ENCODE measurements at regions not wholly inside any gene's neighbourhood (a gene's known extent, or its start where the extent isn't known, plus 50 kb on each side); places are given as distances from the start of the nearest gene placed in this dataset.

GRCh38 chr3:1587426-1587825, 494.6 kb downstream of the CNTN6 start:
- no peaks in the 10 kb centered on the region for H3K36me3 ChIP-seq (ENCODE audit: control insufficient read depth, low read length)
- no peak overlapping the region for H3K4me2 ChIP-seq (ENCODE audit: low read length)
- no peaks in the 10 kb centered on the region for H3K4me1 ChIP-seq (ENCODE audit: control insufficient read depth, low read length)
- H3K27ac ChIP-seq (ENCODE audit: low read depth, low read length), result no peak overlapping the region
- H3F3A ChIP-seq (ENCODE audit: control insufficient read depth, insufficient read depth), result no peaks in the 10 kb centered on the region
- no peaks in the 10 kb centered on the region for H3K9me2 ChIP-seq (replicated peaks; ENCODE audit: control insufficient read depth, low read length)
- no peaks in the 10 kb centered on the region for H3K27me3 ChIP-seq (ENCODE audit: control insufficient read depth, low read length)
- H3K9me3 ChIP-seq (ENCODE audit: control insufficient read depth, insufficient read depth, low read length), result no peaks in the 10 kb centered on the region
- TF ChIP-seq EZH2phosphoT487 (IDR thresholded peaks at IDR 0.05; ENCODE audit: borderline replicate concordance, low read length), result no peak
- TF ChIP-seq CTCF (IDR thresholded peaks at IDR 0.05; ENCODE audit: low read depth, low read length, poor library complexity, severe bottlenecking), result no peak
- H4K20me1 ChIP-seq (ENCODE audit: control insufficient read depth, insufficient read depth, low read depth, low read length), result no peaks in the 10 kb centered on the region
- no peak overlapping the region for H3K4me3 ChIP-seq (ENCODE audit: low read length)
- H3K79me2 ChIP-seq (ENCODE audit: control insufficient read depth, low read length), result no peaks in the 10 kb centered on the region

GRCh38 chr3:1591327-1592028, 498.7 kb downstream of the CNTN6 start:
- no peaks in the 10 kb centered on the region for H3K9me3 ChIP-seq (ENCODE audit: control insufficient read depth, insufficient read depth, low read length)
- H3K79me2 ChIP-seq (ENCODE audit: control insufficient read depth, low read length), result no peaks in the 10 kb centered on the region
- H3K4me3 ChIP-seq (ENCODE audit: low read length), result no peak overlapping the region
- H3K9me2 ChIP-seq (replicated peaks; ENCODE audit: control insufficient read depth, low read length), result no peaks in the 10 kb centered on the region
- no peak overlapping the region for H3K4me2 ChIP-seq (ENCODE audit: low read length)
- no peaks in the 10 kb centered on the region for H3K36me3 ChIP-seq (ENCODE audit: control insufficient read depth, low read length)
- H4K20me1 ChIP-seq (ENCODE audit: control insufficient read depth, insufficient read depth, low read depth, low read length), result no peaks in the 10 kb centered on the region
- TF ChIP-seq EZH2phosphoT487 (IDR thresholded peaks at IDR 0.05; ENCODE audit: borderline replicate concordance, low read length), result no peak
- no peaks in the 10 kb centered on the region for H3F3A ChIP-seq (ENCODE audit: control insufficient read depth, insufficient read depth)
- H3K27me3 ChIP-seq (ENCODE audit: control insufficient read depth, low read length), result no peaks in the 10 kb centered on the region
- H3K27ac ChIP-seq (ENCODE audit: low read depth, low read length), result no peak overlapping the region
- H3K4me1 ChIP-seq (ENCODE audit: control insufficient read depth, low read length), result no peaks in the 10 kb centered on the region

DNA sequence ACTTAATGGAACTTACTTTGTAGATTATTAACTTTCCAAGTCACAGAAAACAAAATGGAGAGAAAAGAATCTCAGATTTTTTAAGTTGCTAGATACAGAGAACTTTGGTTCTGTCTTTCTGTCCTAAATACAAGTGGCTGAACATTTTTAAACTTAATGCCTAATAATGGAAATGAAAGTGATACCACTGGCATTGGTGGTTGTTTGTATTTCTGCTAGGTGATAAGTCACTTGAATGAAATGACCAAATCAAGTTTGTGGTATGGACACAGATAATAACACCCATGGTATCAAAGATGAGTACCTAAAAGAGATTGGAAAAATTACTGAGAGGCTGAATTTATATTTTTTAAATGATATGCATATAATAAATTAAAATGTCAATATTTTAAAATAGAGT, 502.1 kb downstream of the CNTN6 start:
- Histone ChIP-seq H3K36me3 (ENCODE audit: control insufficient read depth, low read length) (no peaks in the 10 kb centered on the region), H3K9me2 (replicated peaks; ENCODE audit: control insufficient read depth, low read length) (no peaks in the 10 kb centered on the region), H3K4me2 (ENCODE audit: low read length) (no peak overlapping the region), H3K27me3 (ENCODE audit: control insufficient read depth, low read length) (no peaks in the 10 kb centered on the region), H3K4me3 (ENCODE audit: low read length) (no peak overlapping the region), H3K4me1 (ENCODE audit: control insufficient read depth, low read length) (no peaks in the 10 kb centered on the region), H3F3A (ENCODE audit: control insufficient read depth, insufficient read depth) (no peaks in the 10 kb centered on the region), H3K9me3 (ENCODE audit: control insufficient read depth, insufficient read depth, low read length) (no peaks in the 10 kb centered on the region), H4K20me1 (ENCODE audit: control insufficient read depth, insufficient read depth, low read depth, low read length) (no peaks in the 10 kb centered on the region), H3K79me2 (ENCODE audit: control insufficient read depth, low read length) (no peaks in the 10 kb centered on the region), H3K27ac (ENCODE audit: low read depth, low read length) (no peak overlapping the region)
- TF ChIP-seq CTCF (IDR thresholded peaks at IDR 0.05; ENCODE audit: low read depth, low read length, poor library complexity, severe bottlenecking) (no peak), EZH2phosphoT487 (IDR thresholded peaks at IDR 0.05; ENCODE audit: borderline replicate concordance, low read length) (no peak)

GRCh38 chr3:1600206-1600605, 498.5 kb upstream of the CNTN4 start:
- H3K4me1 ChIP-seq (ENCODE audit: control insufficient read depth, low read length), result no peaks in the 10 kb centered on the region
- no peaks in the 10 kb centered on the region for H4K20me1 ChIP-seq (ENCODE audit: control insufficient read depth, insufficient read depth, low read depth, low read length)
- TF ChIP-seq CTCF (IDR thresholded peaks at IDR 0.05; ENCODE audit: low read depth, low read length, poor library complexity, severe bottlenecking), result no peak
- TF ChIP-seq EZH2phosphoT487 (IDR thresholded peaks at IDR 0.05; ENCODE audit: borderline replicate concordance, low read length), result no peak
- no peaks in the 10 kb centered on the region for H3K79me2 ChIP-seq (ENCODE audit: control insufficient read depth, low read length)
- H3K4me2 ChIP-seq (ENCODE audit: low read length), result no peak overlapping the region
- no peaks in the 10 kb centered on the region for H3K9me2 ChIP-seq (replicated peaks; ENCODE audit: control insufficient read depth, low read length)
- no peak overlapping the region for H3K4me3 ChIP-seq (ENCODE audit: low read length)
- no peaks in the 10 kb centered on the region for H3K27me3 ChIP-seq (ENCODE audit: control insufficient read depth, low read length)
- no peaks in the 10 kb centered on the region for H3F3A ChIP-seq (ENCODE audit: control insufficient read depth, insufficient read depth)
- no peak overlapping the region for H3K27ac ChIP-seq (ENCODE audit: low read depth, low read length)
- no peaks in the 10 kb centered on the region for H3K9me3 ChIP-seq (ENCODE audit: control insufficient read depth, insufficient read depth, low read length)
- no peaks in the 10 kb centered on the region for H3K36me3 ChIP-seq (ENCODE audit: control insufficient read depth, low read length)
